ENCODE measurements at regions not wholly inside any gene's neighbourhood (a gene's known extent, or its start where the extent isn't known, plus 50 kb on each side); places are given as distances from the start of the nearest gene placed in this dataset.

DNA sequence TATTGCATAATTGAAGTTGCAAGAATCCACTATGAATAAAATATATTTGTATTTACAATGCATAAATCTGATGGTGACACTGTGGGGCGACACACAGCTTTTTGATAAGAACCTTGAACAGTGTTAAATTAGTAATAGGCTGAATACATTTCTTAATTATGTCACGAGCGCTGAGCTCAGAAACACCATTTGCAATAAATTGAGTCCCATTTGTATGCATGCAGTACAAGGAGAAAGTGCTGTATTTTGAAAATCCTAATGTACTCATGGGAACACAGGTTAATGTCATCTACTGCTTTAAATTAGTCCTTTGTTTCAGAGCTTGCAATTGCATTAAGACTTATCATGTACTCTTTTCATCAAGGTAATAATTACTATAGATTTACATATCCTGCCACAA lies 579.5 kb downstream of the RBFOX1 start:
- Histone ChIP-seq H3K27me3 (no peaks in the 10 kb centered on the region), H3K4me2 (no peak overlapping the region), H3K9ac (no peak overlapping the region), H4K20me1 (ENCODE audit: low read depth) (no peaks in the 10 kb centered on the region), H3K4me3 (no peak overlapping the region), H3K27ac (no peak overlapping the region), H3F3A (ENCODE audit: low read depth) (no peaks in the 10 kb centered on the region), H3K79me2 (ENCODE audit: low read depth) (no peaks in the 10 kb centered on the region), H3K36me3 (no peaks in the 10 kb centered on the region), H3K9me3 (ENCODE audit: low read depth) (no peaks in the 10 kb centered on the region), H2AFZ (replicated peaks) (no peak overlapping the region), H3K4me1 (no peaks in the 10 kb centered on the region)
- peaks cover 2% of the 10 kb centered on the region for H3K9me3 Mint-ChIP-seq
- no peak for DNase-seq (ENCODE audit: low spot score)
- no peaks in the 10 kb centered on the region for H3K36me3 Mint-ChIP-seq
- H3K4me3 Mint-ChIP-seq: no peak overlapping the region
- H3K4me1 Mint-ChIP-seq: no peaks in the 10 kb centered on the region
- TF ChIP-seq EZH2 (IDR thresholded peaks at IDR 0.05): no peak
- TF ChIP-seq EZH2phosphoT487 (IDR thresholded peaks at IDR 0.05): no peak
- TF ChIP-seq, protein P1, sequence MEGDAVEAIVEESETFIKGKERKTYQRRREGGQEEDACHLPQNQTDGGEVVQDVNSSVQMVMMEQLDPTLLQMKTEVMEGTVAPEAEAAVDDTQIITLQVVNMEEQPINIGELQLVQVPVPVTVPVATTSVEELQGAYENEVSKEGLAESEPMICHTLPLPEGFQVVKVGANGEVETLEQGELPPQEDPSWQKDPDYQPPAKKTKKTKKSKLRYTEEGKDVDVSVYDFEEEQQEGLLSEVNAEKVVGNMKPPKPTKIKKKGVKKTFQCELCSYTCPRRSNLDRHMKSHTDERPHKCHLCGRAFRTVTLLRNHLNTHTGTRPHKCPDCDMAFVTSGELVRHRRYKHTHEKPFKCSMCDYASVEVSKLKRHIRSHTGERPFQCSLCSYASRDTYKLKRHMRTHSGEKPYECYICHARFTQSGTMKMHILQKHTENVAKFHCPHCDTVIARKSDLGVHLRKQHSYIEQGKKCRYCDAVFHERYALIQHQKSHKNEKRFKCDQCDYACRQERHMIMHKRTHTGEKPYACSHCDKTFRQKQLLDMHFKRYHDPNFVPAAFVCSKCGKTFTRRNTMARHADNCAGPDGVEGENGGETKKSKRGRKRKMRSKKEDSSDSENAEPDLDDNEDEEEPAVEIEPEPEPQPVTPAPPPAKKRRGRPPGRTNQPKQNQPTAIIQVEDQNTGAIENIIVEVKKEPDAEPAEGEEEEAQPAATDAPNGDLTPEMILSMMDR (IDR thresholded peaks at IDR 0.05): no peak
- no peaks in the 10 kb centered on the region for H3K27me3 Mint-ChIP-seq (ENCODE audit: insufficient read depth, low read depth)
- no peak overlapping the region for H3K27ac Mint-ChIP-seq

DNA sequence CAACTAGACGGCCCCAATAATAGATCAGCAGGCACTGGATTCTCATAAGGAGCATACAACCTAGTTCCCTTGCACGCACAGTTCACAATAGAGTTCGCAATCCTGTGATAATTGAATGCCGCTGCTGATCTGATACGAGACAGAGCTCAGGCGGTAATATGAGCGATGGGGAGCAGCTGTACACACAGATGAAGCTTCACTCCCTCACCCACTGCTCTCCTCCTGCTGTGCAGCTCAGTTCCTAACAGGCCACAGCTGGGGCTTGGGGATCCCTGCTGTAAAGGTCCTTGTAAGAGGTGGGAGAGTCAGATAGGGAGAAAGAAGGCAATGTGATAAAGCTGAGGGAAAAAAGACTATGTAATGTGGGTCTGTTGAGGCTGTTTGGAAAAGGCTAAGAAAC lies 577.5 kb downstream of the RBFOX1 start:
- Histone ChIP-seq H3F3A (ENCODE audit: low read depth) (no peaks in the 10 kb centered on the region), H3K79me2 (ENCODE audit: low read depth) (no peaks in the 10 kb centered on the region)
- no peak for TF ChIP-seq EZH2 (IDR thresholded peaks at IDR 0.05)
- TF ChIP-seq, protein P1 (IDR thresholded peaks at IDR 0.05): no peak
- TF ChIP-seq EZH2phosphoT487 (IDR thresholded peaks at IDR 0.05): no peak

DNA sequence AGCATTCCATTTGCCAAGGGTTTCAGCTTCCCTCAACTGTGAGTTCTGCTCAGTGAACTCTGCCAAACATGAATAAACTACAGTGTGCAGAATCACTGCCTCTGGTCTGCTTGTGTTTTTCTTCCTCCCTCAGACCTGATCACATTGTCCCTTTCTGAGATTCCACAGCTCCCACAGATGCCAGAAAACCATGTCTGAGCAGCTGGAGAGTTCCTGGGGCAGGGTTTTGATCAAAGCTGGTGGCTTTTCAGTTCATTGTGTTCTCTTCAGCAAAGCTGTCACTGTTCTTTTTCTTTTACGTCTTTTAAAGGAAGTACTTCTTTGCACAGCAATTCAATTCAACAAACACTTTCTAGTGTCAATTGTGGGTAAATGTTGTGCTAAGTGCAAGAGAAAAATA lies 555.8 kb downstream of the RBFOX1 start:
- no peaks in the 10 kb centered on the region for H4K20me1 ChIP-seq (ENCODE audit: low read depth)
- H3K9ac ChIP-seq: no peak overlapping the region
- peak; percentile 27 for DNase-seq (ENCODE audit: low spot score)
- peaks cover 33% of the 10 kb centered on the region for H3K4me1 ChIP-seq
- Mint-ChIP-seq H3K27ac (peak overlapping the region; percentile 52), H3K4me1 (peaks cover 33% of the 10 kb centered on the region), H3K27me3 (ENCODE audit: insufficient read depth, low read depth) (peaks cover 6% of the 10 kb centered on the region), H3K9me3 (no peaks in the 10 kb centered on the region), H3K4me3 (peak overlapping the region; percentile 7), H3K36me3 (no peaks in the 10 kb centered on the region)
- no peaks in the 10 kb centered on the region for H3K79me2 ChIP-seq (ENCODE audit: low read depth)
- H3K27me3 ChIP-seq: no peaks in the 10 kb centered on the region
- no peaks in the 10 kb centered on the region for H3K36me3 ChIP-seq
- no peak overlapping the region for H3K4me3 ChIP-seq
- H3F3A ChIP-seq (ENCODE audit: low read depth): peaks cover 24% of the 10 kb centered on the region
- TF ChIP-seq EZH2phosphoT487 (IDR thresholded peaks at IDR 0.05) (no peak), EZH2 (IDR thresholded peaks at IDR 0.05) (no peak)
- TF ChIP-seq, protein P1 (IDR thresholded peaks at IDR 0.05): no peak
- peak overlapping the region; percentile 21 for H3K27ac ChIP-seq
- no peaks in the 10 kb centered on the region for H3K9me3 ChIP-seq (ENCODE audit: low read depth)
- peak overlapping the region; percentile 60 for H3K4me2 ChIP-seq
- H2AFZ ChIP-seq (replicated peaks): no peak overlapping the region

More for the DNA sequence above, 577.5 kb downstream of the RBFOX1 start:
- Histone ChIP-seq H3K36me3 (no peaks in the 10 kb centered on the region), H3K9me3 (ENCODE audit: low read depth) (no peaks in the 10 kb centered on the region), H3K9ac (no peak overlapping the region), H3K4me2 (no peak overlapping the region), H2AFZ (replicated peaks) (no peak overlapping the region), H4K20me1 (ENCODE audit: low read depth) (no peaks in the 10 kb centered on the region), H3K27ac (no peak overlapping the region), H3K4me3 (no peak overlapping the region), H3K4me1 (no peaks in the 10 kb centered on the region), H3K27me3 (no peaks in the 10 kb centered on the region)
- Mint-ChIP-seq H3K4me3 (no peak overlapping the region), H3K27me3 (ENCODE audit: insufficient read depth, low read depth) (no peaks in the 10 kb centered on the region), H3K9me3 (peaks cover 2% of the 10 kb centered on the region), H3K27ac (no peak overlapping the region), H3K4me1 (no peaks in the 10 kb centered on the region), H3K36me3 (no peaks in the 10 kb centered on the region)
- no peak for DNase-seq (ENCODE audit: low spot score)

Measured in neural progenitor cell (in vitro differentiated cells).